ENCODE measurements at regions not wholly inside any gene's neighbourhood (a gene's known extent, or its start where the extent isn't known, plus 50 kb on each side); places are given as distances from the start of the nearest gene placed in this dataset.

GRCh38 chr6:165090242-165090641, 219.2 kb downstream of the C6orf118 start:
- Histone ChIP-seq H3K27me3 (ENCODE audit: control insufficient read depth in 1 of 2, insufficient read depth in 2 of 2, low read length in 2 of 2) (no peaks in the 10 kb centered on the region), H3K4me3 (ENCODE audit: low read length in 2 of 2) (no peak overlapping the region), H3K27ac (ENCODE audit: low read length) (no peak overlapping the region), H3K9ac (ENCODE audit: low read length in 2 of 2) (no peak overlapping the region), H3K36me3 (ENCODE audit: control insufficient read depth in 2 of 2, insufficient read depth in 2 of 2, low read length in 2 of 2) (no peaks in the 10 kb centered on the region), H3K9me3 (ENCODE audit: control insufficient read depth in 2 of 2, low read length in 2 of 2) (no peaks in the 10 kb centered on the region), H3K4me1 (ENCODE audit: control insufficient read depth, insufficient read depth, low read length) (no peaks in the 10 kb centered on the region)

- Histone ChIP-seq H3K4me3 (ENCODE audit: low read length in 2 of 2) (no peak overlapping the region), H3K27ac (ENCODE audit: low read length) (no peak overlapping the region), H3K9me3 (ENCODE audit: control insufficient read depth in 2 of 2, low read length in 2 of 2) (peaks cover 0 to 3% of the 10 kb centered on the region in 2 donors), H3K36me3 (ENCODE audit: control insufficient read depth in 2 of 2, insufficient read depth in 2 of 2, low read length in 2 of 2) (no peaks in the 10 kb centered on the region), H3K9ac (ENCODE audit: low read length in 2 of 2) (no peak overlapping the region), H3K4me1 (ENCODE audit: control insufficient read depth, insufficient read depth, low read length) (no peaks in the 10 kb centered on the region), H3K27me3 (ENCODE audit: control insufficient read depth in 1 of 2, insufficient read depth in 2 of 2, low read length in 2 of 2) (no peaks in the 10 kb centered on the region)
These were observed 222.6 kb downstream of the C6orf118 start for GRCh38 chr6:165086814-165087213.

- Histone ChIP-seq H3K36me3 (ENCODE audit: control insufficient read depth in 2 of 2, insufficient read depth in 2 of 2, low read length in 2 of 2) (no peaks in the 10 kb centered on the region), H3K9me3 (ENCODE audit: control insufficient read depth in 2 of 2, low read length in 2 of 2) (peaks cover 0 to 3% of the 10 kb centered on the region in 2 donors), H3K9ac (ENCODE audit: low read length in 2 of 2) (no peak overlapping the region), H3K27ac (ENCODE audit: low read length) (no peak overlapping the region), H3K4me3 (ENCODE audit: low read length in 2 of 2) (no peak overlapping the region), H3K4me1 (ENCODE audit: control insufficient read depth, insufficient read depth, low read length) (no peaks in the 10 kb centered on the region), H3K27me3 (ENCODE audit: control insufficient read depth in 1 of 2, insufficient read depth in 2 of 2, low read length in 2 of 2) (no peaks in the 10 kb centered on the region)
These were observed 226.8 kb downstream of the C6orf118 start for GRCh38 chr6:165082636-165083035.

- no peak overlapping the region for H3K9ac ChIP-seq (ENCODE audit: low read length in 2 of 2)
- no peak overlapping the region for H3K27ac ChIP-seq (ENCODE audit: low read length)
- H3K4me1 ChIP-seq (ENCODE audit: control insufficient read depth, insufficient read depth, low read length), result no peaks in the 10 kb centered on the region
- peaks cover 0 to 3% of the 10 kb centered on the region in 2 donors for H3K9me3 ChIP-seq (ENCODE audit: control insufficient read depth in 2 of 2, low read length in 2 of 2)
- H3K4me3 ChIP-seq (ENCODE audit: low read length in 2 of 2), result no peak overlapping the region
- no peaks in the 10 kb centered on the region for H3K36me3 ChIP-seq (ENCODE audit: control insufficient read depth in 2 of 2, insufficient read depth in 2 of 2, low read length in 2 of 2)
- no peaks in the 10 kb centered on the region for H3K27me3 ChIP-seq (ENCODE audit: control insufficient read depth in 1 of 2, insufficient read depth in 2 of 2, low read length in 2 of 2)
These were observed 227.4 kb downstream of the C6orf118 start for GRCh38 chr6:165081944-165082532.

GRCh38 chr6:165077876-165078275, 231.5 kb downstream of the C6orf118 start:
- H3K9ac ChIP-seq (ENCODE audit: low read length in 2 of 2), result no peak overlapping the region
- H3K27me3 ChIP-seq (ENCODE audit: control insufficient read depth in 1 of 2, insufficient read depth in 2 of 2, low read length in 2 of 2), result no peaks in the 10 kb centered on the region
- no peaks in the 10 kb centered on the region for H3K9me3 ChIP-seq (ENCODE audit: control insufficient read depth in 2 of 2, low read length in 2 of 2)
- H3K36me3 ChIP-seq (ENCODE audit: control insufficient read depth in 2 of 2, insufficient read depth in 2 of 2, low read length in 2 of 2), result no peaks in the 10 kb centered on the region
- no peaks in the 10 kb centered on the region for H3K4me1 ChIP-seq (ENCODE audit: control insufficient read depth, insufficient read depth, low read length)
- H3K27ac ChIP-seq (ENCODE audit: low read length), result no peak overlapping the region
- no peak overlapping the region for H3K4me3 ChIP-seq (ENCODE audit: low read length in 2 of 2)

- Histone ChIP-seq H3K36me3 (ENCODE audit: control insufficient read depth in 2 of 2, insufficient read depth in 2 of 2, low read length in 2 of 2) (no peaks in the 10 kb centered on the region), H3K4me1 (ENCODE audit: control insufficient read depth, insufficient read depth, low read length) (no peaks in the 10 kb centered on the region), H3K27ac (ENCODE audit: low read length) (no peak overlapping the region), H3K4me3 (ENCODE audit: low read length in 2 of 2) (no peak overlapping the region), H3K9me3 (ENCODE audit: control insufficient read depth in 2 of 2, low read length in 2 of 2) (no peaks in the 10 kb centered on the region), H3K27me3 (ENCODE audit: control insufficient read depth in 1 of 2, insufficient read depth in 2 of 2, low read length in 2 of 2) (no peaks in the 10 kb centered on the region), H3K9ac (ENCODE audit: low read length in 2 of 2) (no peak overlapping the region)
These were observed 237.5 kb downstream of the C6orf118 start for GRCh38 chr6:165071906-165072305.

GRCh38 chr6:165060720-165061119, 248.7 kb downstream of the C6orf118 start:
- no peaks in the 10 kb centered on the region for H3K4me1 ChIP-seq (ENCODE audit: control insufficient read depth, insufficient read depth, low read length)
- no peak overlapping the region for H3K9ac ChIP-seq (ENCODE audit: low read length in 2 of 2)
- no peaks in the 10 kb centered on the region for H3K9me3 ChIP-seq (ENCODE audit: control insufficient read depth in 2 of 2, low read length in 2 of 2)
- no peaks in the 10 kb centered on the region for H3K36me3 ChIP-seq (ENCODE audit: control insufficient read depth in 2 of 2, insufficient read depth in 2 of 2, low read length in 2 of 2)
- H3K27ac ChIP-seq (ENCODE audit: low read length), result no peak overlapping the region
- H3K27me3 ChIP-seq (ENCODE audit: control insufficient read depth in 1 of 2, insufficient read depth in 2 of 2, low read length in 2 of 2), result no peaks in the 10 kb centered on the region
- H3K4me3 ChIP-seq (ENCODE audit: low read length in 2 of 2), result no peak overlapping the region

- Histone ChIP-seq H3K9ac (ENCODE audit: low read length in 2 of 2) (no peak overlapping the region), H3K36me3 (ENCODE audit: control insufficient read depth in 2 of 2, insufficient read depth in 2 of 2, low read length in 2 of 2) (no peaks in the 10 kb centered on the region), H3K9me3 (ENCODE audit: control insufficient read depth in 2 of 2, low read length in 2 of 2) (no peaks in the 10 kb centered on the region), H3K27ac (ENCODE audit: low read length) (no peak overlapping the region), H3K4me1 (ENCODE audit: control insufficient read depth, insufficient read depth, low read length) (no peaks in the 10 kb centered on the region), H3K4me3 (ENCODE audit: low read length in 2 of 2) (no peak overlapping the region), H3K27me3 (ENCODE audit: control insufficient read depth in 1 of 2, insufficient read depth in 2 of 2, low read length in 2 of 2) (no peaks in the 10 kb centered on the region)
These were observed 250.4 kb downstream of the C6orf118 start for GRCh38 chr6:165059032-165059431.

- Histone ChIP-seq H3K9me3 (ENCODE audit: control insufficient read depth in 2 of 2, low read length in 2 of 2) (no peaks in the 10 kb centered on the region), H3K27me3 (ENCODE audit: control insufficient read depth in 1 of 2, insufficient read depth in 2 of 2, low read length in 2 of 2) (no peaks in the 10 kb centered on the region), H3K4me3 (ENCODE audit: low read length in 2 of 2) (no peak overlapping the region), H3K9ac (ENCODE audit: low read length in 2 of 2) (no peak overlapping the region), H3K36me3 (ENCODE audit: control insufficient read depth in 2 of 2, insufficient read depth in 2 of 2, low read length in 2 of 2) (no peaks in the 10 kb centered on the region), H3K4me1 (ENCODE audit: control insufficient read depth, insufficient read depth, low read length) (no peaks in the 10 kb centered on the region), H3K27ac (ENCODE audit: low read length) (no peak overlapping the region)
These were observed 253.1 kb downstream of the C6orf118 start for GRCh38 chr6:165056292-165056691.

GRCh38 chr6:165055231-165055630, 254.2 kb downstream of the C6orf118 start:
- H3K9ac ChIP-seq (ENCODE audit: low read length in 2 of 2), result no peak overlapping the region
- no peaks in the 10 kb centered on the region for H3K4me1 ChIP-seq (ENCODE audit: control insufficient read depth, insufficient read depth, low read length)
- H3K4me3 ChIP-seq (ENCODE audit: low read length in 2 of 2), result no peak overlapping the region
- no peaks in the 10 kb centered on the region for H3K36me3 ChIP-seq (ENCODE audit: control insufficient read depth in 2 of 2, insufficient read depth in 2 of 2, low read length in 2 of 2)
- H3K27ac ChIP-seq (ENCODE audit: low read length), result no peak overlapping the region
- H3K27me3 ChIP-seq (ENCODE audit: control insufficient read depth in 1 of 2, insufficient read depth in 2 of 2, low read length in 2 of 2), result no peaks in the 10 kb centered on the region
- no peaks in the 10 kb centered on the region for H3K9me3 ChIP-seq (ENCODE audit: control insufficient read depth in 2 of 2, low read length in 2 of 2)

- H3K9ac ChIP-seq (ENCODE audit: low read length in 2 of 2), result no peak overlapping the region
- H3K4me1 ChIP-seq (ENCODE audit: control insufficient read depth, insufficient read depth, low read length), result no peaks in the 10 kb centered on the region
- H3K9me3 ChIP-seq (ENCODE audit: control insufficient read depth in 2 of 2, low read length in 2 of 2), result no peaks in the 10 kb centered on the region
- no peaks in the 10 kb centered on the region for H3K27me3 ChIP-seq (ENCODE audit: control insufficient read depth in 1 of 2, insufficient read depth in 2 of 2, low read length in 2 of 2)
- H3K36me3 ChIP-seq (ENCODE audit: control insufficient read depth in 2 of 2, insufficient read depth in 2 of 2, low read length in 2 of 2), result no peaks in the 10 kb centered on the region
- H3K27ac ChIP-seq (ENCODE audit: low read length), result no peak overlapping the region
- no peak overlapping the region for H3K4me3 ChIP-seq (ENCODE audit: low read length in 2 of 2)
These were observed 256.6 kb downstream of the C6orf118 start for GRCh38 chr6:165052561-165053480.

Data from stomach smooth muscle (tissue), 2 donors.